Osteocyte (in vitro differentiated cells): ENCODE measurements at regions not wholly inside any gene's neighbourhood (a gene's known extent, or its start where the extent isn't known, plus 50 kb on each side); places are given as distances from the start of the nearest gene placed in this dataset.

Experiments used
- DNase-seq: peaks from one replicate; pipeline ENCODE4 v3.0.0; 2021; ENCODE audit warnings: mixed read lengths; ENCODE audit not compliant: unreplicated experiment; ENCODE audit errors: extremely low spot score
- H3K27ac Mint-ChIP-seq: one replicate; pipeline ENCODE4 v1.8.0; 2021; ENCODE audit warnings: mild to moderate bottlenecking, mixed read lengths; ENCODE audit not compliant: unreplicated experiment
- H3K27me3 Mint-ChIP-seq: one replicate; pipeline ENCODE4 v1.8.0; 2021; ENCODE audit warnings: mixed read lengths; ENCODE audit not compliant: unreplicated experiment
- H3K36me3 Mint-ChIP-seq: one replicate; pipeline ENCODE4 v1.8.0; 2021; ENCODE audit warnings: mixed read lengths; ENCODE audit not compliant: unreplicated experiment
- H3K4me1 Mint-ChIP-seq: one replicate; pipeline ENCODE4 v1.8.0; 2021; ENCODE audit warnings: mixed read lengths; ENCODE audit not compliant: unreplicated experiment
- H3K4me3 Mint-ChIP-seq: one replicate; pipeline ENCODE4 v1.8.0; 2021; ENCODE audit warnings: mild to moderate bottlenecking, moderate library complexity, mixed read lengths; ENCODE audit not compliant: unreplicated experiment
- H3K9me3 Mint-ChIP-seq: one replicate; pipeline ENCODE4 v1.8.0; 2021; ENCODE audit warnings: mixed read lengths; ENCODE audit not compliant: unreplicated experiment
- TF ChIP-seq, protein P1 (sequence below): fragments of 200-600 bp; sonication (generic); IDR thresholded peaks from 2 replicates; pipeline ENCODE4 v1.5.0; 2021; ENCODE audit warnings: antibody characterized with exemption, mild to moderate bottlenecking, moderate library complexity

DNA sequence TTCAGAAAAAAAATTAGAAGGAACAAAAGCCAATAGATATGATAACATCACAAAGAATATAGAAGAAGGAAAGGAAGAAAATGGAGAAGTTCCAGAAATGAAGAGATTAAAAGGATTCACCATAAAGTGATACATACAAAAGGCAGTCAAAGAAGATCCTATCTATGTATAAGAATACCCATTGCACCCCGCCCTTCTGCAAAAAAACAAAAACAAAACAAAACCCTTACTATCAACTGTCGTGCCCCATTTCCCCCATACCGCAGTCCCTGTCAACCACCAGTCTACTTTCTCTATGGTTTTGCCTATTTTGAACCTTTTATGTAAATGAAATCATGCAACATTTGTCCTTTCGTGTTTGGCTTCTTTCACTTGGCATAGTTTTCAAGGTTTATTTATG lies 385.6 kb downstream of the PRDM5 start:
- H3K27me3 Mint-ChIP-seq = peaks cover 5% of the 10 kb centered on the region
- DNase-seq = no peak
- no peak overlapping the region for H3K4me3 Mint-ChIP-seq
- TF ChIP-seq, protein P1, sequence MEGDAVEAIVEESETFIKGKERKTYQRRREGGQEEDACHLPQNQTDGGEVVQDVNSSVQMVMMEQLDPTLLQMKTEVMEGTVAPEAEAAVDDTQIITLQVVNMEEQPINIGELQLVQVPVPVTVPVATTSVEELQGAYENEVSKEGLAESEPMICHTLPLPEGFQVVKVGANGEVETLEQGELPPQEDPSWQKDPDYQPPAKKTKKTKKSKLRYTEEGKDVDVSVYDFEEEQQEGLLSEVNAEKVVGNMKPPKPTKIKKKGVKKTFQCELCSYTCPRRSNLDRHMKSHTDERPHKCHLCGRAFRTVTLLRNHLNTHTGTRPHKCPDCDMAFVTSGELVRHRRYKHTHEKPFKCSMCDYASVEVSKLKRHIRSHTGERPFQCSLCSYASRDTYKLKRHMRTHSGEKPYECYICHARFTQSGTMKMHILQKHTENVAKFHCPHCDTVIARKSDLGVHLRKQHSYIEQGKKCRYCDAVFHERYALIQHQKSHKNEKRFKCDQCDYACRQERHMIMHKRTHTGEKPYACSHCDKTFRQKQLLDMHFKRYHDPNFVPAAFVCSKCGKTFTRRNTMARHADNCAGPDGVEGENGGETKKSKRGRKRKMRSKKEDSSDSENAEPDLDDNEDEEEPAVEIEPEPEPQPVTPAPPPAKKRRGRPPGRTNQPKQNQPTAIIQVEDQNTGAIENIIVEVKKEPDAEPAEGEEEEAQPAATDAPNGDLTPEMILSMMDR = no peak
- no peaks in the 10 kb centered on the region for H3K36me3 Mint-ChIP-seq
- no peaks in the 10 kb centered on the region for H3K4me1 Mint-ChIP-seq
- H3K9me3 Mint-ChIP-seq = peaks cover 7% of the 10 kb centered on the region
- no peak overlapping the region for H3K27ac Mint-ChIP-seq

DNA sequence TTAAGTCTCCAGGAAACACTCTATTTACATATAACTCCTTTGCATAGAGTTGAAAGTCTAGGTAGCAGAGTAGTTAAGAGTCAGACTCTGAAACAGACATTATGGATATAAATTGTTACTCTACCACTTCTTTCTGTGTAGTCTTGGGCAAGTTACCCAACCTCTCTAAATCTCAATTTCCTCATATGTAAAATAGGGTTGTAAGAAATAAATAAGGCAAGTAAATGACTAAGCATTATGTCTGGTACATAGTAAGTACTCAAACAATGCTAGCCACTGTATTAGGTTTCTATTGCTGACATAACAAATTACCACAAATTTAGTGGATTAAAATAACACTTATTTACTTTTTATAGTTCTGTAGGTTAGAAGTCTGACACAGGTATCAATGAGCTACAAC lies 394.1 kb downstream of the PRDM5 start:
- Mint-ChIP-seq H3K4me3 (no peak overlapping the region), H3K27me3 (no peaks in the 10 kb centered on the region), H3K27ac (no peak overlapping the region), H3K4me1 (no peaks in the 10 kb centered on the region), H3K36me3 (no peaks in the 10 kb centered on the region), H3K9me3 (no peaks in the 10 kb centered on the region)
- TF ChIP-seq, protein P1 = no peak
- DNase-seq = no peak

DNA sequence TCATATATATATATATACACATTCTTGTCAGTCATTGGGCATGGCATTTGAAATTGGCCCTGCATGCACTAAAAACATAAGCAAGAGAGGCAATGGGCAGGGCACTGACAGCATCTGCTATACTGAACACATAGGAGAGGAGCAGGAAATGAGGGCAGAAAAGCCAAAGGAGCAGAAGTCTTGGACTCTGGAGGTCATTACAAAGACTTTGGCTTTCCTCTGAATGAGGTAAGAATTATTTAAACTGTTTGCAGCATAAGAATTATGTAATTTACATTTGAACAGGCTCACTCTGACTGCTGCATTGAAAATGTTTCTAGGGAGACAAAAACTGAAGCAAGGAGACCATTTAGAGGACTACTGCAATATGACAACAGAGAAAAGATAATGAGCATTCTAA lies 396.5 kb downstream of the PRDM5 start:
- H3K27me3 Mint-ChIP-seq = peaks cover 2% of the 10 kb centered on the region
- H3K36me3 Mint-ChIP-seq = no peaks in the 10 kb centered on the region
- H3K4me3 Mint-ChIP-seq = no peak overlapping the region
- no peak for DNase-seq
- no peaks in the 10 kb centered on the region for H3K9me3 Mint-ChIP-seq
- TF ChIP-seq, protein P1 = no peak
- no peak overlapping the region for H3K27ac Mint-ChIP-seq
- no peaks in the 10 kb centered on the region for H3K4me1 Mint-ChIP-seq

DNA sequence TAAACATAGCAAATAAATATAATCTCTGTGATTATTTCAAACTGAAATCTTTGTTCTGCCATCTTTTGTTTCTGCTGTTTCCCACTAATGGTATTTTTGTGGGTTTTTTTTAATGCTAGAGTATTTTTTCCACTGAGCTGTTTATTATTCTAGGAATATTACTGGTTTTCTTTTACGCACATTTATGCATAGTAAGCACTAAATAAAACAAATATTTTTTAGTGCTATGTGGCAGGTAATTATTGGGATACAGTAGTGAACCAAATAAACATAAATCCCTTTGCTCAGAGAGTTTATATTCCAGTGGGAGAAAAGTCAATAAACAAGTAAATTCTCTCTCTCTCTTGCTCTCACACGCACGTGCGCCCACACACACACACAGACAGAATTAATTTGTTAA lies 397.4 kb downstream of the PRDM5 start:
- peaks cover 2% of the 10 kb centered on the region for H3K27me3 Mint-ChIP-seq

DNA sequence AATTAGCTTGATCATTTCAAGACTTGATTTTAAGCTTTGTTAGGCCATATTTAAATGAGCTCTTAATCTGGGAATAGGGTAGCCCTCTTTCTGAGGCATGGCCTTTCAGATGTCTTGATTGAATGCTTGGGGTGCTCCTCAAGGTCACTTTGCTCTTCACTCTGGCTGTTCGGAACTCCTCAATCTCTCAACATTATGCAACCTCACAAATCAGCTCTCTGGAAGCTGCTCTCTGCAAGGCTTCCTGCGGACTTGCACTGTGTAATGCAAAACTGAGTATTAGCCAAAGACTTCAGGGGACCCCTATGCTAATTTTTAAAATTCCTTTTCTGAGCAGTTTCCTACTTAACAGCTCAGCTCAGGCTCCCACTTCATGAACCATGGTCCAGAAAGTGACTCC lies 398.3 kb downstream of the PRDM5 start:
- Mint-ChIP-seq H3K4me1 (no peaks in the 10 kb centered on the region), H3K36me3 (no peaks in the 10 kb centered on the region), H3K27ac (no peak overlapping the region), H3K9me3 (peaks cover 3% of the 10 kb centered on the region), H3K27me3 (peaks cover 2% of the 10 kb centered on the region), H3K4me3 (no peak overlapping the region)
- DNase-seq = no peak
- TF ChIP-seq, protein P1 = no peak

More for the DNA sequence above, 397.4 kb downstream of the PRDM5 start:
- no peak for DNase-seq
- no peak overlapping the region for H3K27ac Mint-ChIP-seq
- no peak overlapping the region for H3K4me3 Mint-ChIP-seq
- H3K4me1 Mint-ChIP-seq = no peaks in the 10 kb centered on the region
- H3K36me3 Mint-ChIP-seq = no peaks in the 10 kb centered on the region
- TF ChIP-seq, protein P1 = no peak
- H3K9me3 Mint-ChIP-seq = no peaks in the 10 kb centered on the region
